ENCODE measurements at regions not wholly inside any gene's neighbourhood (a gene's known extent, or its start where the extent isn't known, plus 50 kb on each side); places are given as distances from the start of the nearest gene placed in this dataset.
"Not testable (repeated sequence)": the region's sequence is repeated elsewhere in the genome, so short reads cannot be mapped to it uniquely, and the experiment has no call there.

GRCh38 chr5:34436761-34437501, 219.2 kb upstream of the RAI14 start:
- ATAC-seq (replicated peaks; ENCODE audit: extremely low read depth, poor library complexity, severe bottlenecking) = no peak
- Mint-ChIP-seq H3K4me1 (no peaks in the 10 kb centered on the region), H3K27me3 (peaks cover 38% of the 10 kb centered on the region), H3K4me3 (no peak overlapping the region), H3K27ac (ENCODE audit: low read depth) (no peak overlapping the region), H3K36me3 (ENCODE audit: insufficient read depth) (peaks cover 1% of the 10 kb centered on the region), H3K9me3 (no peaks in the 10 kb centered on the region)
- DNase-seq (ENCODE audit: low spot score in 2 of 2) = no peak

GRCh38 chr5:34439601-34440000, 216.5 kb upstream of the RAI14 start:
- ATAC-seq (replicated peaks; ENCODE audit: extremely low read depth, poor library complexity, severe bottlenecking) = no peak
- H3K4me3 Mint-ChIP-seq = no peak overlapping the region

GRCh38 chr5:34441767-34442166, 214.4 kb upstream of the RAI14 start:
- H3K27ac Mint-ChIP-seq (ENCODE audit: low read depth); H3K4me1 Mint-ChIP-seq; H3K9me3 Mint-ChIP-seq; ATAC-seq (replicated peaks; ENCODE audit: extremely low read depth, poor library complexity, severe bottlenecking); DNase-seq (ENCODE audit: low spot score in 2 of 2); H3K27me3 Mint-ChIP-seq; H3K36me3 Mint-ChIP-seq (ENCODE audit: insufficient read depth); H3K4me3 Mint-ChIP-seq: not testable (repeated sequence)

More at GRCh38 chr5:34439601-34440000, 216.5 kb upstream of the RAI14 start:
- Mint-ChIP-seq H3K27ac (ENCODE audit: low read depth) (no peak overlapping the region), H3K36me3 (ENCODE audit: insufficient read depth) (peaks cover 1% of the 10 kb centered on the region), H3K4me1 (no peaks in the 10 kb centered on the region), H3K27me3 (peaks cover 11% of the 10 kb centered on the region), H3K9me3 (no peaks in the 10 kb centered on the region)
- DNase-seq (ENCODE audit: low spot score in 2 of 2) = no peak

GRCh38 chr5:34447424-34447823, 208.7 kb upstream of the RAI14 start:
- no peak overlapping the region for H3K4me3 Mint-ChIP-seq
- no peak for DNase-seq (ENCODE audit: low spot score in 2 of 2)
- no peaks in the 10 kb centered on the region for H3K36me3 Mint-ChIP-seq (ENCODE audit: insufficient read depth)
- H3K27ac Mint-ChIP-seq (ENCODE audit: low read depth) = no peak overlapping the region
- no peaks in the 10 kb centered on the region for H3K9me3 Mint-ChIP-seq
- no peak for ATAC-seq (replicated peaks; ENCODE audit: extremely low read depth, poor library complexity, severe bottlenecking)
- peaks cover 54% of the 10 kb centered on the region for H3K27me3 Mint-ChIP-seq
- no peaks in the 10 kb centered on the region for H3K4me1 Mint-ChIP-seq

GRCh38 chr5:34449639-34450038, 206.5 kb upstream of the RAI14 start:
- Mint-ChIP-seq H3K9me3 (no peaks in the 10 kb centered on the region), H3K4me1 (no peaks in the 10 kb centered on the region), H3K27me3 (peaks cover 71% of the 10 kb centered on the region), H3K4me3 (no peak overlapping the region), H3K27ac (ENCODE audit: low read depth) (no peak overlapping the region), H3K36me3 (ENCODE audit: insufficient read depth) (no peaks in the 10 kb centered on the region)
- ATAC-seq (replicated peaks; ENCODE audit: extremely low read depth, poor library complexity, severe bottlenecking) (no peak), DNase-seq (ENCODE audit: low spot score in 2 of 2) (no peak)

- Mint-ChIP-seq H3K4me1 (no peaks in the 10 kb centered on the region), H3K27ac (ENCODE audit: low read depth) (no peak overlapping the region)
Observed at GRCh38 chr5:34450338-34450737, 205.8 kb upstream of the RAI14 start.

GRCh38 chr5:34452170-34452828, 203.8 kb upstream of the RAI14 start:
- no peak overlapping the region for H3K27ac Mint-ChIP-seq (ENCODE audit: low read depth)
- no peaks in the 10 kb centered on the region for H3K9me3 Mint-ChIP-seq
- no peak overlapping the region for H3K4me3 Mint-ChIP-seq
- ATAC-seq (replicated peaks; ENCODE audit: extremely low read depth, poor library complexity, severe bottlenecking) (no peak), DNase-seq (ENCODE audit: low spot score in 2 of 2) (no peak)
- H3K27me3 Mint-ChIP-seq = peaks cover 68% of the 10 kb centered on the region
- H3K36me3 Mint-ChIP-seq (ENCODE audit: insufficient read depth) = no peaks in the 10 kb centered on the region
- no peaks in the 10 kb centered on the region for H3K4me1 Mint-ChIP-seq

More at GRCh38 chr5:34450338-34450737, 205.8 kb upstream of the RAI14 start:
- Mint-ChIP-seq H3K9me3 (no peaks in the 10 kb centered on the region), H3K4me3 (no peak overlapping the region), H3K36me3 (ENCODE audit: insufficient read depth) (no peaks in the 10 kb centered on the region), H3K27me3 (peaks cover 75% of the 10 kb centered on the region)
- ATAC-seq (replicated peaks; ENCODE audit: extremely low read depth, poor library complexity, severe bottlenecking) (no peak), DNase-seq (ENCODE audit: low spot score in 2 of 2) (no peak)

GRCh38 chr5:34455098-34455497, 201.0 kb upstream of the RAI14 start:
- Mint-ChIP-seq H3K27ac (ENCODE audit: low read depth) (no peak overlapping the region), H3K4me1 (no peaks in the 10 kb centered on the region), H3K4me3 (no peak overlapping the region), H3K36me3 (ENCODE audit: insufficient read depth) (no peaks in the 10 kb centered on the region), H3K9me3 (no peaks in the 10 kb centered on the region), H3K27me3 (peaks cover 44% of the 10 kb centered on the region)
- ATAC-seq (replicated peaks; ENCODE audit: extremely low read depth, poor library complexity, severe bottlenecking) (no peak), DNase-seq (ENCODE audit: low spot score in 2 of 2) (no peak)

- ATAC-seq (replicated peaks; ENCODE audit: extremely low read depth, poor library complexity, severe bottlenecking) = no peak
- DNase-seq (ENCODE audit: low spot score in 2 of 2) = no peak
- Mint-ChIP-seq H3K27ac (ENCODE audit: low read depth) (no peak overlapping the region), H3K4me3 (no peak overlapping the region), H3K4me1 (peaks cover 3% of the 10 kb centered on the region), H3K27me3 (peaks cover 18% of the 10 kb centered on the region), H3K36me3 (ENCODE audit: insufficient read depth) (no peaks in the 10 kb centered on the region), H3K9me3 (no peaks in the 10 kb centered on the region)
Observed at GRCh38 chr5:34459908-34460307, 196.2 kb upstream of the RAI14 start.

GRCh38 chr5:34460496-34460895, 195.6 kb upstream of the RAI14 start:
- no peaks in the 10 kb centered on the region for H3K36me3 Mint-ChIP-seq (ENCODE audit: insufficient read depth)
- DNase-seq (ENCODE audit: low spot score in 2 of 2) (no peak), ATAC-seq (replicated peaks; ENCODE audit: extremely low read depth, poor library complexity, severe bottlenecking) (no peak)
- no peak overlapping the region for H3K4me3 Mint-ChIP-seq
- H3K27me3 Mint-ChIP-seq = peaks cover 21% of the 10 kb centered on the region
- no peaks in the 10 kb centered on the region for H3K9me3 Mint-ChIP-seq
- peaks cover 5% of the 10 kb centered on the region for H3K4me1 Mint-ChIP-seq
- H3K27ac Mint-ChIP-seq (ENCODE audit: low read depth) = no peak overlapping the region

- ATAC-seq (replicated peaks; ENCODE audit: extremely low read depth, poor library complexity, severe bottlenecking) = no peak
- H3K27ac Mint-ChIP-seq (ENCODE audit: low read depth) = no peak overlapping the region
Observed at GRCh38 chr5:34464829-34465228, 191.3 kb upstream of the RAI14 start.

GRCh38 chr5:34465301-34465700, 190.8 kb upstream of the RAI14 start:
- H3K4me3 Mint-ChIP-seq; H3K9me3 Mint-ChIP-seq; H3K4me1 Mint-ChIP-seq; H3K36me3 Mint-ChIP-seq (ENCODE audit: insufficient read depth); ATAC-seq (replicated peaks; ENCODE audit: extremely low read depth, poor library complexity, severe bottlenecking); H3K27ac Mint-ChIP-seq (ENCODE audit: low read depth); DNase-seq (ENCODE audit: low spot score in 2 of 2): not testable (repeated sequence)
- H3K27me3 Mint-ChIP-seq = peaks cover 42% of the 10 kb centered on the region

More at GRCh38 chr5:34464829-34465228, 191.3 kb upstream of the RAI14 start:
- no peak for DNase-seq (ENCODE audit: low spot score in 2 of 2)
- Mint-ChIP-seq H3K4me3 (no peak overlapping the region), H3K27me3 (peaks cover 42% of the 10 kb centered on the region), H3K36me3 (ENCODE audit: insufficient read depth) (no peaks in the 10 kb centered on the region), H3K9me3 (no peaks in the 10 kb centered on the region), H3K4me1 (peaks cover 5% of the 10 kb centered on the region)
